T-helper 2 cell treated with Interferon-gamma antibody and Interleukin-4, amounts not matched to agents 100 ng/mL and 5 ng/mL, for 36 hours (primary cell): ENCODE measurements at regions not wholly inside any gene's neighbourhood (a gene's known extent, or its start where the extent isn't known, plus 50 kb on each side); places are given as distances from the start of the nearest gene placed in this dataset.

Experiments
- intact Hi-C: fragments of 100-400 bp; cut with micrococcal nuclease; formaldehyde crosslinking; loops from one replicate; pipeline ENCODE4 v1.15.1; 2023

GRCh38 chr4:171759274-171759673 is 53.9 kb upstream of the GALNTL6 start:
- intact Hi-C loops, result no loop called here

GRCh38 chr4:171751538-171751937 is 61.7 kb upstream of the GALNTL6 start:
- intact Hi-C loops, result no loop called here

GRCh38 chr4:171746418-171746817 is 66.8 kb upstream of the GALNTL6 start:
- intact Hi-C loops, result no loop called here

GRCh38 chr4:171742436-171742835 is 70.8 kb upstream of the GALNTL6 start:
- intact Hi-C loops, result no loop called here

GRCh38 chr4:171727185-171727584 is 86.0 kb upstream of the GALNTL6 start:
- intact Hi-C loops, result no loop called here

GRCh38 chr4:171721937-171722336 is 91.3 kb upstream of the GALNTL6 start:
- intact Hi-C loops, result no loop called here

- intact Hi-C loops, result no loop called here
These were observed 93.5 kb upstream of the GALNTL6 start for GRCh38 chr4:171719691-171720090.

- intact Hi-C loops, result no loop called here
These were observed 94.5 kb upstream of the GALNTL6 start for GRCh38 chr4:171718665-171719064.

GRCh38 chr4:171718069-171718468 is 95.1 kb upstream of the GALNTL6 start:
- intact Hi-C loops, result no loop called here

GRCh38 chr4:171717231-171717741 is 95.9 kb upstream of the GALNTL6 start:
- intact Hi-C loops, result no loop called here

- intact Hi-C loops, result no loop called here
These were observed 97.2 kb upstream of the GALNTL6 start for GRCh38 chr4:171715973-171716372.

- intact Hi-C loops, result no loop called here
These were observed 98.3 kb upstream of the GALNTL6 start for GRCh38 chr4:171714791-171715454.

GRCh38 chr4:171710743-171711142 is 102.5 kb upstream of the GALNTL6 start:
- intact Hi-C loops, result no loop called here

GRCh38 chr4:171676555-171677215 is 136.5 kb upstream of the GALNTL6 start:
- intact Hi-C loops, result no loop called here

- intact Hi-C loops, result no loop called here
These were observed 138.4 kb upstream of the GALNTL6 start for GRCh38 chr4:171674781-171675180.

- intact Hi-C loops, result no loop called here
These were observed 144.8 kb upstream of the GALNTL6 start for GRCh38 chr4:171668403-171668802.

- intact Hi-C loops, result no loop called here
These were observed 145.3 kb upstream of the GALNTL6 start for GRCh38 chr4:171667906-171668305.

- intact Hi-C loops, result no loop called here
These were observed 162.1 kb upstream of the GALNTL6 start for GRCh38 chr4:171651071-171651470.

GRCh38 chr4:171650543-171650942 is 162.7 kb upstream of the GALNTL6 start:
- intact Hi-C loops, result no loop called here

- intact Hi-C loops, result no loop called here
These were observed 164.3 kb upstream of the GALNTL6 start for GRCh38 chr4:171648926-171649325.

- intact Hi-C loops, result no loop called here
These were observed 166.2 kb upstream of the GALNTL6 start for GRCh38 chr4:171646984-171647383.

- intact Hi-C loops, result no loop called here
These were observed 168.7 kb upstream of the GALNTL6 start for GRCh38 chr4:171644430-171645057.

GRCh38 chr4:171639540-171639939 is 173.7 kb upstream of the GALNTL6 start:
- intact Hi-C loops, result no loop called here
